H1 (cell line): ENCODE measurements at regions not wholly inside any gene's neighbourhood (a gene's known extent, or its start where the extent isn't known, plus 50 kb on each side); places are given as distances from the start of the nearest gene placed in this dataset.

Source experiments
- CHD1 ChIP-seq: IDR thresholded peaks from 2 replicates; pipeline ENCODE4 v1.6.1; 2012; ENCODE audit warnings: low read depth, low read length, improper control_type of control experiment
- CREB1 ChIP-seq: IDR thresholded peaks from 2 replicates; pipeline ENCODE4 v1.6.1; 2012; ENCODE audit warnings: inconsistent platforms
- JUN ChIP-seq: IDR thresholded peaks from 2 replicates; pipeline ENCODE4 v1.6.1; 2011; ENCODE audit warnings: low read depth, mild to moderate bottlenecking, improper control_type of control experiment, low read length
- KDM5A ChIP-seq: fragments of 200-600 bp; IDR thresholded peaks from 2 replicates; pipeline ENCODE4 v1.7.1; 2012; ENCODE audit warnings: mild to moderate bottlenecking, low read length, inconsistent platforms, mixed read lengths
- MAX ChIP-seq: IDR thresholded peaks from 2 replicates; pipeline ENCODE4 v1.6.1; 2012; ENCODE audit warnings: inconsistent platforms
- RNF2 ChIP-seq: fragments of 200-900, 300-1000 bp; sonication (generic); IDR thresholded peaks from 2 replicates; pipeline ENCODE4 v1.7.1; 2016; ENCODE audit warnings: borderline replicate concordance, low read depth, mild to moderate bottlenecking, antibody characterized with exemption, low read length; ENCODE audit not compliant: poor library complexity, severe bottlenecking; ENCODE audit errors: missing control alignments
- TF ChIP-seq, protein P1 (sequence below), 3 experiments: IDR thresholded peaks; 1 replicate in 2 of 3; 2 replicates in 1 of 3; pipeline versions ENCODE4 v1.5.1 to v1.6.1; 2011; ENCODE audit warnings: low read length in 3 of 3, mild to moderate bottlenecking in 3 of 3, inconsistent platforms in 2 of 3, low read depth in 1 of 3, moderate library complexity in 1 of 3; ENCODE audit not compliant: insufficient read depth in 1 of 3; ENCODE audit errors: control extremely low read depth in 1 of 3

GRCh38 chr18:45497595-45498286, 117.5 kb upstream of the SLC14A2 start (continued):
- TF ChIP-seq CREB1 (no peak), RNF2 (no peak), KDM5A (no peak), JUN (no peak), MAX (no peak), CHD1 (no peak)
- TF ChIP-seq, protein P1, sequence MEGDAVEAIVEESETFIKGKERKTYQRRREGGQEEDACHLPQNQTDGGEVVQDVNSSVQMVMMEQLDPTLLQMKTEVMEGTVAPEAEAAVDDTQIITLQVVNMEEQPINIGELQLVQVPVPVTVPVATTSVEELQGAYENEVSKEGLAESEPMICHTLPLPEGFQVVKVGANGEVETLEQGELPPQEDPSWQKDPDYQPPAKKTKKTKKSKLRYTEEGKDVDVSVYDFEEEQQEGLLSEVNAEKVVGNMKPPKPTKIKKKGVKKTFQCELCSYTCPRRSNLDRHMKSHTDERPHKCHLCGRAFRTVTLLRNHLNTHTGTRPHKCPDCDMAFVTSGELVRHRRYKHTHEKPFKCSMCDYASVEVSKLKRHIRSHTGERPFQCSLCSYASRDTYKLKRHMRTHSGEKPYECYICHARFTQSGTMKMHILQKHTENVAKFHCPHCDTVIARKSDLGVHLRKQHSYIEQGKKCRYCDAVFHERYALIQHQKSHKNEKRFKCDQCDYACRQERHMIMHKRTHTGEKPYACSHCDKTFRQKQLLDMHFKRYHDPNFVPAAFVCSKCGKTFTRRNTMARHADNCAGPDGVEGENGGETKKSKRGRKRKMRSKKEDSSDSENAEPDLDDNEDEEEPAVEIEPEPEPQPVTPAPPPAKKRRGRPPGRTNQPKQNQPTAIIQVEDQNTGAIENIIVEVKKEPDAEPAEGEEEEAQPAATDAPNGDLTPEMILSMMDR (IDR thresholded peaks at IDR 0.05; ENCODE audit: control extremely low read depth in 1 of 3, insufficient read depth in 1 of 3, low read depth in 1 of 3, low read length in 3 of 3), result no peak
